GM23338 (cell line): ENCODE measurements at regions not wholly inside any gene's neighbourhood (a gene's known extent, or its start where the extent isn't known, plus 50 kb on each side); places are given as distances from the start of the nearest gene placed in this dataset.
A peak's percentile ranks its signal among the peaks of the same experiment; 100 is the strongest.

Experiments used
- ATAC-seq: fragments of 200-7000 bp; cut with Tn5 transposase; 3 replicates; pipeline ENCODE4 v1.9.1; 2020
- DNase-seq: peaks from one replicate; pipeline ENCODE4 v3.0.0-alpha.2; 2015; ENCODE audit warnings: low spot score
- H2AFZ ChIP-seq: fragments of 200-600 bp; sonication (generic); 2 replicates; pipeline ENCODE4 v1.8.0; 2016; ENCODE audit warnings: antibody characterized with exemption, mild to moderate bottlenecking, moderate library complexity
- H3F3A ChIP-seq: fragments of 200-600 bp; sonication (generic); replicated peaks from 2 replicates; pipeline ENCODE4 v1.8.0; 2017; ENCODE audit warnings: antibody characterized with exemption, mixed run types, low read depth
- H3K27ac ChIP-seq: fragments of 200-600 bp; sonication (generic); 2 replicates; pipeline ENCODE4 v1.6.1; 2016; ENCODE audit warnings: low read depth
- H3K27me3 ChIP-seq: fragments of 200-600 bp; sonication (generic); 2 replicates; pipeline ENCODE4 v1.8.0; 2016; ENCODE audit warnings: mild to moderate bottlenecking, mixed run types, moderate library complexity; ENCODE audit not compliant: insufficient read depth
- H3K36me3 ChIP-seq: fragments of 200-600 bp; sonication (generic); 2 replicates; pipeline ENCODE4 v1.8.0; 2016; ENCODE audit warnings: mild to moderate bottlenecking; ENCODE audit not compliant: insufficient read depth
- H3K4me1 ChIP-seq: fragments of 200-600 bp; sonication (generic); 2 replicates; pipeline ENCODE4 v1.8.0; 2016; ENCODE audit warnings: mild to moderate bottlenecking, moderate library complexity; ENCODE audit not compliant: insufficient read depth
- H3K4me2 ChIP-seq: fragments of 200-600 bp; sonication (generic); 2 replicates; pipeline ENCODE4 v1.7.1; 2017; ENCODE audit warnings: mixed run types
- H3K4me3 ChIP-seq: fragments of 200-600 bp; sonication (generic); 2 replicates; pipeline ENCODE4 v1.6.1; 2016; ENCODE audit warnings: mixed run types
- H3K79me2 ChIP-seq: fragments of 200-600 bp; sonication (generic); replicated peaks from 2 replicates; pipeline ENCODE4 v1.8.0; 2017; ENCODE audit warnings: mild to moderate bottlenecking; ENCODE audit not compliant: insufficient read depth
- H3K9me2 ChIP-seq: fragments of 200-600 bp; sonication (generic); 2 replicates; pipeline ENCODE4 v1.8.0; 2017; ENCODE audit not compliant: insufficient read depth
- H4K20me1 ChIP-seq: fragments of 200-600 bp; sonication (generic); replicated peaks from 2 replicates; pipeline ENCODE4 v1.8.0; 2017; ENCODE audit warnings: mild to moderate bottlenecking; ENCODE audit not compliant: insufficient read depth
- H3K27ac Mint-ChIP-seq: 2 replicates; pipeline ENCODE4 v1.8.0; 2020; ENCODE audit warnings: inconsistent platforms, mild to moderate bottlenecking, moderate library complexity, mixed read lengths
- H3K27me3 Mint-ChIP-seq: 3 replicates; pipeline ENCODE4 v1.8.0; 2022; ENCODE audit warnings: low read depth, mild to moderate bottlenecking, moderate library complexity, mixed read lengths, inconsistent platforms; ENCODE audit not compliant: insufficient read depth, poor library complexity
- H3K36me3 Mint-ChIP-seq: 3 replicates; pipeline ENCODE4 v1.8.0; 2021; ENCODE audit warnings: low read depth, mild to moderate bottlenecking, inconsistent platforms, moderate library complexity, mixed read lengths
- H3K4me1 Mint-ChIP-seq: 3 replicates; pipeline ENCODE4 v1.8.0; 2020; ENCODE audit warnings: mild to moderate bottlenecking, inconsistent platforms, mixed read lengths
- H3K4me3 Mint-ChIP-seq: 3 replicates; pipeline ENCODE4 v1.8.0; 2021; ENCODE audit warnings: moderate library complexity, mild to moderate bottlenecking, inconsistent platforms, mixed read lengths
- H3K9me3 Mint-ChIP-seq: 3 replicates; pipeline ENCODE4 v1.8.0; 2020; ENCODE audit warnings: moderate library complexity, mild to moderate bottlenecking, inconsistent platforms, mixed read lengths
- EZH2 ChIP-seq: fragments of 200-600 bp; sonication (generic); IDR thresholded peaks from one replicate; pipeline ENCODE4 v1.8.0; 2017; ENCODE audit warnings: antibody characterized with exemption, mild to moderate bottlenecking, low read depth; ENCODE audit not compliant: unreplicated experiment
- JUNB ChIP-seq: IDR thresholded peaks from one replicate; pipeline ENCODE4 v1.6.1; 2016; ENCODE audit warnings: antibody characterized with exemption; ENCODE audit not compliant: unreplicated experiment
- POLR2AphosphoS5 ChIP-seq: IDR thresholded peaks from 2 replicates; pipeline ENCODE4 v1.6.1; 2016; ENCODE audit warnings: antibody characterized with exemption, low read depth
- ZNF114 ChIP-seq: fragments of 250-450 bp; sonication (Bioruptor Pico); IDR thresholded peaks from 2 replicates; pipeline ENCODE4 v1.5.0; 2020; ENCODE audit warnings: mild to moderate bottlenecking, moderate library complexity
- ZNF331 ChIP-seq: fragments of 250-450 bp; sonication (Bioruptor Pico); IDR thresholded peaks from 2 replicates; pipeline ENCODE4 v1.5.0; 2020; ENCODE audit warnings: low read depth, mild to moderate bottlenecking, moderate library complexity
- TF ChIP-seq, protein P1 (sequence below): fragments of 250-450 bp; sonication (Bioruptor Pico); IDR thresholded peaks from 2 replicates; pipeline ENCODE4 v1.5.0; 2020; ENCODE audit warnings: mild to moderate bottlenecking, moderate library complexity

DNA sequence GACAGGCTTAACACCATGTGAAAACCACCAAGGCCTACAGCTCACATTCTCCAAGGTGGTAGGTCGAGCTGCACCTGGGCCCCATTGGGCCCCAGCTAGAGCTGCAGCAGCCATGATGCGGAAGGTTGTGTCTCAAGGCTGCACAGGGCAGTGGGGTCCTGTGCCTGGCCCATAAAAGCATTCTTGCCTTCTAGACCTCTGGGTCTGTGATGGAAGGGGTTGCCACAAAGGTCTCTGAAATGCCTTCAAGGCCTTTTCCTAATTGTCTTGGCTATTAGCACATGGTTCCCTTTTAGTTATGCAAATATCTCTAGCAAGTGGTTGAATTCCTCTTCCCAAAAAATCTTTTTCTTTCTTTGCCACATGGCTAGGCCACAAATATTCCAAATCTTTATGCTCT lies 52.5 kb upstream of the C11orf58 start:
- H3K27ac Mint-ChIP-seq: no peak overlapping the region
- no peaks in the 10 kb centered on the region; the same call in 2 of the 3 replicates for H3K9me3 Mint-ChIP-seq
- Histone ChIP-seq H3K36me3 (no peaks in the 10 kb centered on the region), H3K4me1 (peaks cover 4% of the 10 kb centered on the region; the same call in 1 of the 2 replicates), H2AFZ (peak overlapping the region; percentile 72), H4K20me1 (no peaks in the 10 kb centered on the region), H3K4me3 (no peak overlapping the region), H3K27ac (no peak overlapping the region), H3K79me2 (no peaks in the 10 kb centered on the region), H3K4me2 (no peak overlapping the region), H3F3A (no peaks in the 10 kb centered on the region), H3K27me3 (no peaks in the 10 kb centered on the region), H3K9me2 (peaks cover 6% of the 10 kb centered on the region; the same call in 1 of the 2 replicates)
- DNase-seq (peak; percentile 21), ATAC-seq (peak; percentile 42; the same call in 2 of the 3 replicates)
- TF ChIP-seq, protein P1, sequence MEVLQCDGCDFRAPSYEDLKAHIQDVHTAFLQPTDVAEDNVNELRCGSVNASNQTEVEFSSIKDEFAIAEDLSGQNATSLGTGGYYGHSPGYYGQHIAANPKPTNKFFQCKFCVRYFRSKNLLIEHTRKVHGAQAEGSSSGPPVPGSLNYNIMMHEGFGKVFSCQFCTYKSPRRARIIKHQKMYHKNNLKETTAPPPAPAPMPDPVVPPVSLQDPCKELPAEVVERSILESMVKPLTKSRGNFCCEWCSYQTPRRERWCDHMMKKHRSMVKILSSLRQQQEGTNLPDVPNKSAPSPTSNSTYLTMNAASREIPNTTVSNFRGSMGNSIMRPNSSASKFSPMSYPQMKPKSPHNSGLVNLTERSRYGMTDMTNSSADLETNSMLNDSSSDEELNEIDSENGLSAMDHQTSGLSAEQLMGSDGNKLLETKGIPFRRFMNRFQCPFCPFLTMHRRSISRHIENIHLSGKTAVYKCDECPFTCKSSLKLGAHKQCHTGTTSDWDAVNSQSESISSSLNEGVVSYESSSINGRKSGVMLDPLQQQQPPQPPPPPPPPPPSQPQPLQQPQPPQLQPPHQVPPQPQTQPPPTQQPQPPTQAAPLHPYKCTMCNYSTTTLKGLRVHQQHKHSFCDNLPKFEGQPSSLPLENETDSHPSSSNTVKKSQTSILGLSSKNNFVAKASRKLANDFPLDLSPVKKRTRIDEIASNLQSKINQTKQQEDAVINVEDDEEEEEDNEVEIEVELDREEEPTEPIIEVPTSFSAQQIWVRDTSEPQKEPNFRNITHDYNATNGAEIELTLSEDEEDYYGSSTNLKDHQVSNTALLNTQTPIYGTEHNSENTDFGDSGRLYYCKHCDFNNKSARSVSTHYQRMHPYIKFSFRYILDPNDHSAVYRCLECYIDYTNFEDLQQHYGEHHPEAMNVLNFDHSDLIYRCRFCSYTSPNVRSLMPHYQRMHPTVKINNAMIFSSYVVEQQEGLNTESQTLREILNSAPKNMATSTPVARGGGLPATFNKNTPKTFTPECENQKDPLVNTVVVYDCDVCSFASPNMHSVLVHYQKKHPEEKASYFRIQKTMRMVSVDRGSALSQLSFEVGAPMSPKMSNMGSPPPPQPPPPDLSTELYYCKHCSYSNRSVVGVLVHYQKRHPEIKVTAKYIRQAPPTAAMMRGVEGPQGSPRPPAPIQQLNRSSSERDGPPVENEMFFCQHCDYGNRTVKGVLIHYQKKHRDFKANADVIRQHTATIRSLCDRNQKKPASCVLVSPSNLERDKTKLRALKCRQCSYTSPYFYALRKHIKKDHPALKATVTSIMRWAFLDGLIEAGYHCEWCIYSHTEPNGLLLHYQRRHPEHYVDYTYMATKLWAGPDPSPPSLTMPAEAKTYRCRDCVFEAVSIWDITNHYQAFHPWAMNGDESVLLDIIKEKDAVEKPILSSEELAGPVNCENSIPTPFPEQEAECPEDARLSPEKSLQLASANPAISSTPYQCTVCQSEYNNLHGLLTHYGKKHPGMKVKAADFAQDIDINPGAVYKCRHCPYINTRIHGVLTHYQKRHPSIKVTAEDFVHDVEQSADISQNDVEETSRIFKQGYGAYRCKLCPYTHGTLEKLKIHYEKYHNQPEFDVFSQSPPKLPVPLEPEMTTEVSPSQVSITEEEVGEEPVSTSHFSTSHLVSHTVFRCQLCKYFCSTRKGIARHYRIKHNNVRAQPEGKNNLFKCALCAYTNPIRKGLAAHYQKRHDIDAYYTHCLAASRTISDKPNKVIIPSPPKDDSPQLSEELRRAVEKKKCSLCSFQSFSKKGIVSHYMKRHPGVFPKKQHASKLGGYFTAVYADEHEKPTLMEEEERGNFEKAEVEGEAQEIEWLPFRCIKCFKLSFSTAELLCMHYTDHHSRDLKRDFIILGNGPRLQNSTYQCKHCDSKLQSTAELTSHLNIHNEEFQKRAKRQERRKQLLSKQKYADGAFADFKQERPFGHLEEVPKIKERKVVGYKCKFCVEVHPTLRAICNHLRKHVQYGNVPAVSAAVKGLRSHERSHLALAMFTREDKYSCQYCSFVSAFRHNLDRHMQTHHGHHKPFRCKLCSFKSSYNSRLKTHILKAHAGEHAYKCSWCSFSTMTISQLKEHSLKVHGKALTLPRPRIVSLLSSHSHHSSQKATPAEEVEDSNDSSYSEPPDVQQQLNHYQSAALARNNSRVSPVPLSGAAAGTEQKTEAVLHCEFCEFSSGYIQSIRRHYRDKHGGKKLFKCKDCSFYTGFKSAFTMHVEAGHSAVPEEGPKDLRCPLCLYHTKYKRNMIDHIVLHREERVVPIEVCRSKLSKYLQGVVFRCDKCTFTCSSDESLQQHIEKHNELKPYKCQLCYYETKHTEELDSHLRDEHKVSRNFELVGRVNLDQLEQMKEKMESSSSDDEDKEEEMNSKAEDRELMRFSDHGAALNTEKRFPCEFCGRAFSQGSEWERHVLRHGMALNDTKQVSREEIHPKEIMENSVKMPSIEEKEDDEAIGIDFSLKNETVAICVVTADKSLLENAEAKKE: no peak
- TF ChIP-seq ZNF331 (no peak), EZH2 (no peak)
- H3K27me3 Mint-ChIP-seq: peaks cover 5% of the 10 kb centered on the region
- peaks cover 9% of the 10 kb centered on the region for H3K4me1 Mint-ChIP-seq
- no peaks in the 10 kb centered on the region for H3K36me3 Mint-ChIP-seq
- no peak overlapping the region; the same call in 2 of the 3 replicates for H3K4me3 Mint-ChIP-seq

DNA sequence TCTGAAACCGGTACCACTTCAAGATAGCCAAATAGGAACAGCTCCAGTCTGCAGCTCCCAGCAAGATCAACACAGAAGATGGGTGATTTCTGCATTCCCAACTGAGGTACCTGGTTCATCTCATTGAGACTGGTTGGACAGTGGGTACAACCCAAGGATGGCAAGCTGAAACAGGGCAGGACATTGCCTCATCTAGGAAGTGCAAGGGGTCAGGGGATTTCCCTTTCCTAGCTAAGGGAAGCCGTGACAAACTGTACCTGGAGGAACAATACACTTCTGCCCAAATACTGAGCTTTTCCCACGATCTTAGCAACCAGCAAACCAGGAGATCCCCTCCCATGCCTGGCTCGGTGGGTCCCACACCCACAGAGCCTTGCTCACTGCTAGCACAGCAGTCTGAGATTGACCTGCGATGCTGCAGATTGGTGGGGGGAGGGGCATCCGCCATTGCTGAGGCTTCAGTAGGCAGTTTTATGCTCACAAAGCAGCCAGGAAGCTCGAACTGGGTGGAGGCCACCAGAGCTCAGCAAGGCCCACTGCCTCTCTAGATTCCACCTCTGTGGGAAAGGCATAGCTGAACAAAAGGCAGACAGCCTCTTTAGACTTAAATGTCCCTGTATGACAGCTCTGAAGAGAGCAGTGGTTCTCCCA lies 59.9 kb upstream of the C11orf58 start:
- peak; percentile 41 for DNase-seq
- no peak overlapping the region for H3K27ac Mint-ChIP-seq
- H3K9me3 Mint-ChIP-seq: peaks cover under 1% of the 10 kb centered on the region; the same call in 2 of the 3 replicates
- H3K36me3 Mint-ChIP-seq: no peaks in the 10 kb centered on the region; the same call in 2 of the 3 replicates
- Histone ChIP-seq H2AFZ (peak overlapping the region; percentile 95), H3K79me2 (no peaks in the 10 kb centered on the region), H3K27ac (no peak overlapping the region), H3K9me2 (0 out of 2 replicates have a peak, but pooled peaks cover 8% of the 10 kb centered on the region), H4K20me1 (no peaks in the 10 kb centered on the region), H3K27me3 (no peaks in the 10 kb centered on the region), H3K4me3 (no peak overlapping the region), H3K36me3 (no peaks in the 10 kb centered on the region), H3K4me1 (no peaks in the 10 kb centered on the region), H3K4me2 (0 out of 2 replicates have a peak overlapping the region, but pooled peaks have one; percentile 21), H3F3A (no peaks in the 10 kb centered on the region)
- H3K27me3 Mint-ChIP-seq: peaks cover 3% of the 10 kb centered on the region
- H3K4me3 Mint-ChIP-seq: no peak overlapping the region
- H3K4me1 Mint-ChIP-seq: no peaks in the 10 kb centered on the region
- no peak for ATAC-seq
- TF ChIP-seq POLR2AphosphoS5: no peak
- no peak for TF ChIP-seq EZH2
- TF ChIP-seq ZNF114 (CRISPR knock-in tag): no peak
- no peak for TF ChIP-seq JUNB
